ENCODE measurements at regions not wholly inside any gene's neighbourhood (a gene's known extent, or its start where the extent isn't known, plus 50 kb on each side); places are given as distances from the start of the nearest gene placed in this dataset.

- Histone ChIP-seq H3K4me2 (ENCODE audit: low read length) (no peak overlapping the region), H3F3A (ENCODE audit: control insufficient read depth, insufficient read depth) (no peaks in the 10 kb centered on the region), H4K20me1 (ENCODE audit: control insufficient read depth, insufficient read depth, low read depth, low read length) (no peaks in the 10 kb centered on the region), H3K27ac (ENCODE audit: low read depth, low read length) (no peak overlapping the region), H3K9me3 (ENCODE audit: control insufficient read depth, insufficient read depth, low read length) (no peaks in the 10 kb centered on the region), H3K36me3 (ENCODE audit: control insufficient read depth, low read length) (no peaks in the 10 kb centered on the region), H3K4me3 (ENCODE audit: low read length) (no peak overlapping the region), H3K27me3 (ENCODE audit: control insufficient read depth, low read length) (no peaks in the 10 kb centered on the region), H3K79me2 (ENCODE audit: control insufficient read depth, low read length) (no peaks in the 10 kb centered on the region), H3K4me1 (ENCODE audit: control insufficient read depth, low read length) (no peaks in the 10 kb centered on the region), H3K9me2 (replicated peaks; ENCODE audit: control insufficient read depth, low read length) (no peaks in the 10 kb centered on the region)
- TF ChIP-seq, protein P1, sequence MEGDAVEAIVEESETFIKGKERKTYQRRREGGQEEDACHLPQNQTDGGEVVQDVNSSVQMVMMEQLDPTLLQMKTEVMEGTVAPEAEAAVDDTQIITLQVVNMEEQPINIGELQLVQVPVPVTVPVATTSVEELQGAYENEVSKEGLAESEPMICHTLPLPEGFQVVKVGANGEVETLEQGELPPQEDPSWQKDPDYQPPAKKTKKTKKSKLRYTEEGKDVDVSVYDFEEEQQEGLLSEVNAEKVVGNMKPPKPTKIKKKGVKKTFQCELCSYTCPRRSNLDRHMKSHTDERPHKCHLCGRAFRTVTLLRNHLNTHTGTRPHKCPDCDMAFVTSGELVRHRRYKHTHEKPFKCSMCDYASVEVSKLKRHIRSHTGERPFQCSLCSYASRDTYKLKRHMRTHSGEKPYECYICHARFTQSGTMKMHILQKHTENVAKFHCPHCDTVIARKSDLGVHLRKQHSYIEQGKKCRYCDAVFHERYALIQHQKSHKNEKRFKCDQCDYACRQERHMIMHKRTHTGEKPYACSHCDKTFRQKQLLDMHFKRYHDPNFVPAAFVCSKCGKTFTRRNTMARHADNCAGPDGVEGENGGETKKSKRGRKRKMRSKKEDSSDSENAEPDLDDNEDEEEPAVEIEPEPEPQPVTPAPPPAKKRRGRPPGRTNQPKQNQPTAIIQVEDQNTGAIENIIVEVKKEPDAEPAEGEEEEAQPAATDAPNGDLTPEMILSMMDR (IDR thresholded peaks at IDR 0.05; ENCODE audit: low read depth, low read length, poor library complexity, severe bottlenecking), result no peak
- TF ChIP-seq EZH2phosphoT487 (IDR thresholded peaks at IDR 0.05; ENCODE audit: borderline replicate concordance, low read length), result no peak
Measured at GRCh38 chr14:89674936-89675335, 257.9 kb upstream of the FOXN3 start.

- Histone ChIP-seq H3K27me3 (ENCODE audit: control insufficient read depth, low read length) (no peaks in the 10 kb centered on the region), H3K27ac (ENCODE audit: low read depth, low read length) (no peak overlapping the region), H3F3A (ENCODE audit: control insufficient read depth, insufficient read depth) (no peaks in the 10 kb centered on the region), H3K4me3 (ENCODE audit: low read length) (no peak overlapping the region), H3K4me1 (ENCODE audit: control insufficient read depth, low read length) (no peaks in the 10 kb centered on the region), H3K9me3 (ENCODE audit: control insufficient read depth, insufficient read depth, low read length) (no peaks in the 10 kb centered on the region), H3K79me2 (ENCODE audit: control insufficient read depth, low read length) (no peaks in the 10 kb centered on the region), H4K20me1 (ENCODE audit: control insufficient read depth, insufficient read depth, low read depth, low read length) (no peaks in the 10 kb centered on the region), H3K4me2 (ENCODE audit: low read length) (no peak overlapping the region), H3K9me2 (replicated peaks; ENCODE audit: control insufficient read depth, low read length) (no peaks in the 10 kb centered on the region), H3K36me3 (ENCODE audit: control insufficient read depth, low read length) (no peaks in the 10 kb centered on the region)
- TF ChIP-seq, protein P1 (IDR thresholded peaks at IDR 0.05; ENCODE audit: low read depth, low read length, poor library complexity, severe bottlenecking), result no peak
- no peak for TF ChIP-seq EZH2phosphoT487 (IDR thresholded peaks at IDR 0.05; ENCODE audit: borderline replicate concordance, low read length)
Measured at GRCh38 chr14:89674240-89674639, 257.2 kb upstream of the FOXN3 start.

- no peak overlapping the region for H3K27ac ChIP-seq (ENCODE audit: low read depth, low read length)
- no peaks in the 10 kb centered on the region for H4K20me1 ChIP-seq (ENCODE audit: control insufficient read depth, insufficient read depth, low read depth, low read length)
- H3K4me2 ChIP-seq (ENCODE audit: low read length), result no peak overlapping the region
- H3K27me3 ChIP-seq (ENCODE audit: control insufficient read depth, low read length), result no peaks in the 10 kb centered on the region
- no peaks in the 10 kb centered on the region for H3K36me3 ChIP-seq (ENCODE audit: control insufficient read depth, low read length)
- H3K79me2 ChIP-seq (ENCODE audit: control insufficient read depth, low read length), result no peaks in the 10 kb centered on the region
- no peak overlapping the region for H3K4me3 ChIP-seq (ENCODE audit: low read length)
- H3K9me2 ChIP-seq (replicated peaks; ENCODE audit: control insufficient read depth, low read length), result no peaks in the 10 kb centered on the region
- TF ChIP-seq, protein P1 (IDR thresholded peaks at IDR 0.05; ENCODE audit: low read depth, low read length, poor library complexity, severe bottlenecking), result no peak
- TF ChIP-seq EZH2phosphoT487 (IDR thresholded peaks at IDR 0.05; ENCODE audit: borderline replicate concordance, low read length), result no peak
- no peaks in the 10 kb centered on the region for H3F3A ChIP-seq (ENCODE audit: control insufficient read depth, insufficient read depth)
- H3K9me3 ChIP-seq (ENCODE audit: control insufficient read depth, insufficient read depth, low read length), result no peaks in the 10 kb centered on the region
- no peaks in the 10 kb centered on the region for H3K4me1 ChIP-seq (ENCODE audit: control insufficient read depth, low read length)
Measured at GRCh38 chr14:89673512-89674225, 256.6 kb upstream of the FOXN3 start.

Data from DOHH2 (cell line).